Panc1 (cell line): ENCODE measurements at regions not wholly inside any gene's neighbourhood (a gene's known extent, or its start where the extent isn't known, plus 50 kb on each side); places are given as distances from the start of the nearest gene placed in this dataset.

Experiments used
- POLR2AphosphoS5 ChIP-seq: IDR thresholded peaks from 2 replicates; pipeline ENCODE4 v1.6.1; 2012; ENCODE audit warnings: mild to moderate bottlenecking, low read depth, low read length, moderate library complexity
- SIN3A ChIP-seq: IDR thresholded peaks from 2 replicates; pipeline ENCODE4 v1.6.1; 2012; ENCODE audit warnings: low read depth, mild to moderate bottlenecking, low read length, moderate library complexity, borderline replicate concordance; ENCODE audit not compliant: insufficient read depth
- TCF7L2 ChIP-seq: IDR thresholded peaks from 2 replicates; pipeline ENCODE4 v1.6.1; 2011; ENCODE audit warnings: mild to moderate bottlenecking, low read depth, low read length, inconsistent platforms
- TF ChIP-seq, protein P1 (sequence below): fragments of 450-650 bp; IDR thresholded peaks from 2 replicates; pipeline ENCODE4 v1.5.1; 2017; ENCODE audit warnings: mild to moderate bottlenecking
- TF ChIP-seq, protein P2 (sequence below), 2 experiments: IDR thresholded peaks; 2 replicates each; pipeline ENCODE4 v1.6.1; 2011 to 2012; ENCODE audit warnings: low read depth in 2 of 2, control low read depth in 1 of 2, low read length in 1 of 2, mild to moderate bottlenecking in 1 of 2, moderate library complexity in 1 of 2; ENCODE audit not compliant: insufficient read depth in 1 of 2

DNA sequence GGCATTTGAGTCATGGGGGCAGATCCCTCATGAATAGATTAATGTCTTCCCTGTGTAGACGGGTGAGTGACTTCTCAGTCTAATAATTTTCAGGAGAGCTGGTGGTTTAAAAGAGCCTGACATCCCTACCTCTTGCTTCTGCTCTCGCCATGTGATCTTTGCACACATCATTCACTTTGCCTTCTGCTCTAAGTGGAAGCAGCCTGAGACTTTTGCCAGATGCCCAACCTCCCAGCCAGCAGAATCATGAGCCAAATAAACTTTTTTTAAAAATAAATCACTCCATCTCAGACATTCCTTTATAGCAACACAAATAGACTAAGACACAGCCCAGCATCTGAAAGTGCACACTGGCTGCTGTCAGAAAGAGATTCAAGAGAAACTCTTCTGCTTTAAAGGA is 155.2 kb downstream of the ZNF365 start:
- TF ChIP-seq SIN3A = no peak
- TF ChIP-seq, protein P1, sequence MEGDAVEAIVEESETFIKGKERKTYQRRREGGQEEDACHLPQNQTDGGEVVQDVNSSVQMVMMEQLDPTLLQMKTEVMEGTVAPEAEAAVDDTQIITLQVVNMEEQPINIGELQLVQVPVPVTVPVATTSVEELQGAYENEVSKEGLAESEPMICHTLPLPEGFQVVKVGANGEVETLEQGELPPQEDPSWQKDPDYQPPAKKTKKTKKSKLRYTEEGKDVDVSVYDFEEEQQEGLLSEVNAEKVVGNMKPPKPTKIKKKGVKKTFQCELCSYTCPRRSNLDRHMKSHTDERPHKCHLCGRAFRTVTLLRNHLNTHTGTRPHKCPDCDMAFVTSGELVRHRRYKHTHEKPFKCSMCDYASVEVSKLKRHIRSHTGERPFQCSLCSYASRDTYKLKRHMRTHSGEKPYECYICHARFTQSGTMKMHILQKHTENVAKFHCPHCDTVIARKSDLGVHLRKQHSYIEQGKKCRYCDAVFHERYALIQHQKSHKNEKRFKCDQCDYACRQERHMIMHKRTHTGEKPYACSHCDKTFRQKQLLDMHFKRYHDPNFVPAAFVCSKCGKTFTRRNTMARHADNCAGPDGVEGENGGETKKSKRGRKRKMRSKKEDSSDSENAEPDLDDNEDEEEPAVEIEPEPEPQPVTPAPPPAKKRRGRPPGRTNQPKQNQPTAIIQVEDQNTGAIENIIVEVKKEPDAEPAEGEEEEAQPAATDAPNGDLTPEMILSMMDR = no peak
- TF ChIP-seq POLR2AphosphoS5 = no peak
- TF ChIP-seq, protein P2, sequence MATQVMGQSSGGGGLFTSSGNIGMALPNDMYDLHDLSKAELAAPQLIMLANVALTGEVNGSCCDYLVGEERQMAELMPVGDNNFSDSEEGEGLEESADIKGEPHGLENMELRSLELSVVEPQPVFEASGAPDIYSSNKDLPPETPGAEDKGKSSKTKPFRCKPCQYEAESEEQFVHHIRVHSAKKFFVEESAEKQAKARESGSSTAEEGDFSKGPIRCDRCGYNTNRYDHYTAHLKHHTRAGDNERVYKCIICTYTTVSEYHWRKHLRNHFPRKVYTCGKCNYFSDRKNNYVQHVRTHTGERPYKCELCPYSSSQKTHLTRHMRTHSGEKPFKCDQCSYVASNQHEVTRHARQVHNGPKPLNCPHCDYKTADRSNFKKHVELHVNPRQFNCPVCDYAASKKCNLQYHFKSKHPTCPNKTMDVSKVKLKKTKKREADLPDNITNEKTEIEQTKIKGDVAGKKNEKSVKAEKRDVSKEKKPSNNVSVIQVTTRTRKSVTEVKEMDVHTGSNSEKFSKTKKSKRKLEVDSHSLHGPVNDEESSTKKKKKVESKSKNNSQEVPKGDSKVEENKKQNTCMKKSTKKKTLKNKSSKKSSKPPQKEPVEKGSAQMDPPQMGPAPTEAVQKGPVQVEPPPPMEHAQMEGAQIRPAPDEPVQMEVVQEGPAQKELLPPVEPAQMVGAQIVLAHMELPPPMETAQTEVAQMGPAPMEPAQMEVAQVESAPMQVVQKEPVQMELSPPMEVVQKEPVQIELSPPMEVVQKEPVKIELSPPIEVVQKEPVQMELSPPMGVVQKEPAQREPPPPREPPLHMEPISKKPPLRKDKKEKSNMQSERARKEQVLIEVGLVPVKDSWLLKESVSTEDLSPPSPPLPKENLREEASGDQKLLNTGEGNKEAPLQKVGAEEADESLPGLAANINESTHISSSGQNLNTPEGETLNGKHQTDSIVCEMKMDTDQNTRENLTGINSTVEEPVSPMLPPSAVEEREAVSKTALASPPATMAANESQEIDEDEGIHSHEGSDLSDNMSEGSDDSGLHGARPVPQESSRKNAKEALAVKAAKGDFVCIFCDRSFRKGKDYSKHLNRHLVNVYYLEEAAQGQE (IDR thresholded peaks at IDR 0.05; ENCODE audit: insufficient read depth in 1 of 2, low read depth in 2 of 2, low read length in 1 of 2) = no peak
- TF ChIP-seq TCF7L2 = no peak
